Stomach (tissue), 4 donors: ENCODE measurements at regions not wholly inside any gene's neighbourhood (a gene's known extent, or its start where the extent isn't known, plus 50 kb on each side); places are given as distances from the start of the nearest gene placed in this dataset.

Experiments used
- CTCF ChIP-seq, 7 experiments: fragments of 450-650 bp in 4 of 7; fragments of 200-600 bp in 3 of 7; sonication (generic) in 3 of 7; IDR thresholded peaks; one replicate each; pipeline ENCODE4 v1.5.1; 2016 to 2019; ENCODE audit warnings: antibody characterized with exemption in 7 of 7, control low read depth in 2 of 7, mild to moderate bottlenecking in 1 of 7
- POLR2A ChIP-seq, 4 donors: fragments of 450-650 bp; IDR thresholded peaks; one replicate each; pipeline ENCODE4 v1.6.1; 2016; ENCODE audit warnings: antibody characterized with exemption in 4 of 4, control low read depth in 2 of 4, mild to moderate bottlenecking in 1 of 4, moderate library complexity in 1 of 4

- TF ChIP-seq POLR2A (IDR thresholded peaks at IDR 0.05): no peak
- TF ChIP-seq CTCF (IDR thresholded peaks at IDR 0.05): no peak
Observed at GRCh38 chr10:124273141-124273540, 145.6 kb downstream of the OAT start.
